VCaP (cell line): ENCODE measurements at regions not wholly inside any gene's neighbourhood (a gene's known extent, or its start where the extent isn't known, plus 50 kb on each side); places are given as distances from the start of the nearest gene placed in this dataset.

Experiments used
- H3K27ac ChIP-seq: fragments of 450-650 bp; 2 replicates; pipeline ENCODE4 v1.5.1; 2017
- CTCF ChIP-seq: fragments of 450-650 bp; conservative IDR thresholded peaks from 2 replicates; pipeline ENCODE4 v1.5.1; 2017; ENCODE audit warnings: mild to moderate bottlenecking, moderate library complexity

GRCh38 chr6:15061180-15061641 is 184.7 kb upstream of the JARID2 start:
- TF ChIP-seq CTCF = no peak
- H3K27ac ChIP-seq = no peak overlapping the region

GRCh38 chr6:15061908-15062515 is 183.9 kb upstream of the JARID2 start:
- no peak overlapping the region for H3K27ac ChIP-seq
- no peak for TF ChIP-seq CTCF

- no peak overlapping the region for H3K27ac ChIP-seq
- no peak for TF ChIP-seq CTCF
Measured at GRCh38 chr6:15062516-15063252, 183.2 kb upstream of the JARID2 start.

- no peak overlapping the region for H3K27ac ChIP-seq
- no peak for TF ChIP-seq CTCF
Measured at GRCh38 chr6:15063253-15063853, 182.5 kb upstream of the JARID2 start.

- no peak overlapping the region for H3K27ac ChIP-seq
- no peak for TF ChIP-seq CTCF
Measured at GRCh38 chr6:15065261-15065989, 180.4 kb upstream of the JARID2 start.

GRCh38 chr6:15066089-15066758 is 179.6 kb upstream of the JARID2 start:
- H3K27ac ChIP-seq = no peak overlapping the region
- TF ChIP-seq CTCF = no peak
